Fibroblast of villous mesenchyme (primary cell): ENCODE measurements at regions not wholly inside any gene's neighbourhood (a gene's known extent, or its start where the extent isn't known, plus 50 kb on each side); places are given as distances from the start of the nearest gene placed in this dataset.

Experiments
- DNase-seq: peaks from one replicate; pipeline ENCODE4 v3.0.0-alpha.2; 2010; ENCODE audit warnings: low read depth
- H3K4me3 ChIP-seq: 2 replicates; pipeline ENCODE4 v1.5.1; 2011; ENCODE audit warnings: low read depth, mild to moderate bottlenecking, low read length
- CTCF ChIP-seq: IDR thresholded peaks from 2 replicates; pipeline ENCODE4 v1.5.1; 2012; ENCODE audit warnings: low read depth, mild to moderate bottlenecking, low read length; ENCODE audit not compliant: insufficient read depth

GRCh38 chr12:33670284-33670683 is 230.7 kb upstream of the SYT10 start:
- DNase-seq, result no peak

DNA sequence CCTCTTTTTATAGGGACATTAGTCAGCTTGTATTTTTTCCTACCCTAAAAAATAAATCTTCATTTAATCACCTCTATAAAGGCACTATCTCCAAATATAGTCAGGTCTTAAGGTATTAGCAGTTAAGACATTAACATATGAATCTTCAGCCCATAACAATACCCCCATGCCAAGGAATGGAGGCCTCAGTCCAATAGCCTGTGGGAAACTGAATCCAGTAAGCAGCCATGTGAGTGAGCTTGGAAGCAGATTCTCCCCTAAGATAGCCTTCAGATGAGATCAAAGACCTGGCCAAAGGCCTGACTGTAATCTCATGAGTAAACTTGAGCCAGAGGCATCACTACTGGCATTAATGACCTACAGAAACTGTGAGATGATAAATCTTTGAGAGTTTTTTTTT is 232.1 kb upstream of the SYT10 start:
- no peak overlapping the region for H3K4me3 ChIP-seq
- TF ChIP-seq CTCF, result no peak
- no peak for DNase-seq

More at GRCh38 chr12:33670284-33670683, 230.7 kb upstream of the SYT10 start:
- H3K4me3 ChIP-seq, result no peak overlapping the region
- no peak for TF ChIP-seq CTCF

DNA sequence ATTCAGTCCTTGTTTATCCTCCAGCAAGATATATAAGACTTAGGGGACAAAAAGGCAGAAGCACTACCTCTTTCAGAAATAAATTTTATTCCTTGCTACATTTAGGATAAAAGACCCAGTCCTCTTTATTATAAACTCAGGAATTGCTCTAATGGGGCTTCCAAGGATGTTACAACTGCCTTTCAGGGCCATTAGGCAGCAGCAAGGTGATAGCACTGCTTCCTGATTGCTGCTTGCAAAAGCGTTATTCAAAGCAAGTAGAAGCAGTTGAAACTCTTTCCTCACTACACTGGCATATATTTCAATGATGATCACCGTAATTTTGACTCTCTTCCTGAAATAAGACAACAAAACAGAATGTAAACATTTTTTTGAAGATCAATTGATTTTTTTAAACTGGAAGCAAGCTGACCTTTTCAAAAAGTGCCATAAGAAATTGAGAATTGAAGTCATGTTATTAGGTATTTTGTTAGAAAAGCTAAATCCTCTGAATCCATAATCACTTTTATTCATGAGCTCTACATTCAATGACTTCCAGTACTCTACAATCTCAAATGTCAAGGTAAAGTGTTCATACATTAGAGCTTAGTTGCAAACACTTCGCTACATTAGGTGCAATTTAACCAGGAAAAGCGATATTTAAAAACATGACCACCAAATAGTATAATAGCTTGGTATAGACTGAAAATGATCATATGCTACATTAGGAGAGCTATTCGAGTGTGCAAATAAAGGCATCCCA is 233.4 kb upstream of the SYT10 start:
- no peak for TF ChIP-seq CTCF
- H3K4me3 ChIP-seq, result no peak overlapping the region
- DNase-seq, result no peak

- H3K4me3 ChIP-seq, result no peak overlapping the region
- DNase-seq, result no peak
- no peak for TF ChIP-seq CTCF
Measured at GRCh38 chr12:33676866-33677265, 237.2 kb upstream of the SYT10 start.

- no peak for DNase-seq
- TF ChIP-seq CTCF, result no peak
- H3K4me3 ChIP-seq, result no peak overlapping the region
Measured at GRCh38 chr12:33678221-33678964, 238.8 kb upstream of the SYT10 start.

GRCh38 chr12:33690562-33690961 is 250.9 kb upstream of the SYT10 start:
- no peak for TF ChIP-seq CTCF
- DNase-seq, result no peak
- no peak overlapping the region for H3K4me3 ChIP-seq

DNA sequence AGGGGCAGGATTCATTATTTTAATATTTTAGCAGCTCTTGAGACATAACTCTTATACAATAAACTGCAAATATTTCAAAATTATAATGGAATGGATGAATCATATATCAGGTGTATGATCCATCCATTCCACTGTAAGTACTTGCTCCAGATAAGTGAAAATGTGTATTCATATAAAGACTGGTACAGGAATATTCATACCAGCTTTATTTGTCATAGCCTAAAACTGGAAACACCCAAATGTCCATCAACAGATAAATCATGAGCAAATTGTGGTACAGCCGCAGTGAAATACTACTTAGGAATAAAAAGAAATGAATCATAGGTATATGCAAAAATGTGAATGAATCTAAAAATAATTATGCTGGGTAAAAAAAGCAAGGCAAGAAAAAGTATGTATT is 263.6 kb upstream of the SYT10 start:
- no peak for TF ChIP-seq CTCF
- no peak overlapping the region for H3K4me3 ChIP-seq
- no peak for DNase-seq
